Epithelial cell of esophagus (primary cell): ENCODE measurements at regions not wholly inside any gene's neighbourhood (a gene's known extent, or its start where the extent isn't known, plus 50 kb on each side); places are given as distances from the start of the nearest gene placed in this dataset.

Experiments used
- DNase-seq: peaks from one replicate; pipeline ENCODE4 v3.0.0; 2010; ENCODE audit warnings: low read depth
- H3K4me3 ChIP-seq: 2 replicates; pipeline ENCODE4 v1.5.1; 2011; ENCODE audit warnings: mild to moderate bottlenecking, low read length, control low read depth
- CTCF ChIP-seq: IDR thresholded peaks from 2 replicates; pipeline ENCODE4 v1.5.1; 2011; ENCODE audit warnings: low read depth, mild to moderate bottlenecking, low read length, control low read depth, inconsistent platforms; ENCODE audit not compliant: insufficient read depth; ENCODE audit errors: missing control alignments

GRCh38 chr1:104932949-104933679 lies 1183.4 kb downstream of the AMY1C start:
- H3K4me3 ChIP-seq = no peak overlapping the region
- no peak for TF ChIP-seq CTCF
- DNase-seq = no peak

- no peak for DNase-seq
- TF ChIP-seq CTCF = no peak
- no peak overlapping the region for H3K4me3 ChIP-seq
Observed at GRCh38 chr1:104933846-104934245, 1184.1 kb downstream of the AMY1C start.

GRCh38 chr1:104945406-104945805 lies 1195.7 kb downstream of the AMY1C start:
- no peak for TF ChIP-seq CTCF
- no peak overlapping the region for H3K4me3 ChIP-seq
- no peak for DNase-seq

- H3K4me3 ChIP-seq = no peak overlapping the region
- no peak for TF ChIP-seq CTCF
Observed at GRCh38 chr1:104946558-104947210, 1197.0 kb downstream of the AMY1C start.

GRCh38 chr1:104953555-104953954 lies 1203.9 kb downstream of the AMY1C start:
- DNase-seq = no peak
- H3K4me3 ChIP-seq = no peak overlapping the region
- TF ChIP-seq CTCF = no peak

More at GRCh38 chr1:104946558-104947210, 1197.0 kb downstream of the AMY1C start:
- peak; percentile 14 for DNase-seq

- no peak for TF ChIP-seq CTCF
- H3K4me3 ChIP-seq = no peak overlapping the region
- no peak for DNase-seq
Observed at GRCh38 chr1:104973516-104973915, 1223.8 kb downstream of the AMY1C start.
